ENCODE measurements at regions not wholly inside any gene's neighbourhood (a gene's known extent, or its start where the extent isn't known, plus 50 kb on each side); places are given as distances from the start of the nearest gene placed in this dataset.

- dilution Hi-C loops (cut with HindIII; ENCODE audit: low sequenced_read_pairs, unreplicated experiment): no loop called here
- no peak for TF ChIP-seq CHD1 (IDR thresholded peaks at IDR 0.05; ENCODE audit: low read depth, low read length)
- no peak for TF ChIP-seq MXI1 (IDR thresholded peaks at IDR 0.05; ENCODE audit: borderline replicate concordance, low read depth, low read length)
- TF ChIP-seq MAFK (IDR thresholded peaks at IDR 0.05; ENCODE audit: low read depth, low read length): no peak
- no peak for TF ChIP-seq RFX5 (IDR thresholded peaks at IDR 0.05; ENCODE audit: low read depth, low read length)
- TF ChIP-seq ELK1 (IDR thresholded peaks at IDR 0.05; ENCODE audit: borderline replicate concordance, low read depth, low read length): no peak
- Histone ChIP-seq H2AK5ac (ENCODE audit: low read depth, low read length) (no peak overlapping the region), H3K27ac (ENCODE audit: insufficient read depth, low read length) (no peak overlapping the region), H3K14ac (replicated peaks; ENCODE audit: low read depth, low read length) (no peak overlapping the region), H3K9me3 (ENCODE audit: control insufficient read depth, insufficient read depth, low read length) (peaks cover 5% of the 10 kb centered on the region; the same call in 1 of the 2 replicates), H4K5ac (ENCODE audit: low read depth, low read length) (no peak overlapping the region), H3K23ac (ENCODE audit: low read depth, low read length) (no peak overlapping the region), H3K4me2 (ENCODE audit: low read depth, low read length) (no peak overlapping the region), H2BK5ac (ENCODE audit: low read depth, low read length, poor library complexity, severe bottlenecking) (no peak overlapping the region), H2BK120ac (ENCODE audit: low read depth, low read length) (no peak overlapping the region), H4K8ac (ENCODE audit: low read depth in 2 of 2, low read length in 2 of 2) (no peak overlapping the region), H3K56ac (ENCODE audit: extremely low read depth, insufficient read depth, low read length) (no peak overlapping the region), H3K4me3 (ENCODE audit: insufficient read depth, low read depth, low read length) (no peak overlapping the region), H3K9ac (ENCODE audit: low read depth, low read length) (no peak overlapping the region), H3K18ac (ENCODE audit: low read depth, low read length) (no peak overlapping the region), H4K20me1 (ENCODE audit: insufficient read depth, low read length) (no peaks in the 10 kb centered on the region), H4K91ac (ENCODE audit: insufficient read depth, low read depth, low read length) (no peak overlapping the region), H3K9me1 (ENCODE audit: insufficient read depth, low read length) (no peaks in the 10 kb centered on the region), H3K36me3 (ENCODE audit: control insufficient read depth, insufficient read depth, low read length) (no peaks in the 10 kb centered on the region), H2AFZ (replicated peaks; ENCODE audit: low read length, poor library complexity) (no peak overlapping the region), H2AK9ac (replicated peaks; ENCODE audit: low read depth, low read length, poor library complexity) (no peak overlapping the region), H3K4ac (ENCODE audit: low read depth, low read length) (no peak overlapping the region), H2BK20ac (ENCODE audit: low read depth, low read length) (no peak overlapping the region), H3K79me1 (ENCODE audit: low read depth in 1 of 2, low read length in 2 of 2) (no peaks in the 10 kb centered on the region), H3K4me1 (ENCODE audit: control insufficient read depth, insufficient read depth, low read length) (no peaks in the 10 kb centered on the region), H3K27me3 (ENCODE audit: control insufficient read depth, insufficient read depth, low read length) (no peaks in the 10 kb centered on the region), H2BK15ac (ENCODE audit: low read depth, low read length) (no peak overlapping the region)
- WGBS, 2 experiments (ENCODE audit: extremely low coverage in 2 of 2, insufficient read length in 1 of 2): 20% methylated on average over 1 of the region's 4 CpGs; no CpG with 5 or more reads in 1 of the 2 experiments
- no TSS peak for BruUV-seq (replicated peaks)
- ChIA-PET POLR2A (ENCODE audit: unreplicated experiment) (no interaction called here), CTCF (no interaction called here)
- DNase-seq (no peak), ATAC-seq (ENCODE audit: low read depth) (no peak)
- intact Hi-C loops (cut with micrococcal nuclease): no loop called here
- in situ Hi-C loops (cut with MboI; ENCODE audit: low sequenced_read_pairs): no loop called here
Measured at GRCh38 chr2:125564471-125564870, 1091.5 kb upstream of the GYPC start.

Data from IMR-90 (cell line).